Muscle layer of colon (tissue), 2 donors: ENCODE measurements at regions not wholly inside any gene's neighbourhood (a gene's known extent, or its start where the extent isn't known, plus 50 kb on each side); places are given as distances from the start of the nearest gene placed in this dataset.

Source experiments
- H3K27ac ChIP-seq: one replicate; pipeline ENCODE4 v1.7.0; 2013; ENCODE audit warnings: low read depth, mild to moderate bottlenecking, low read length, moderate library complexity
- H3K27me3 ChIP-seq, 2 donors: one replicate each; pipeline ENCODE4 v1.7.0; 2013; ENCODE audit warnings: low read length in 2 of 2, mild to moderate bottlenecking in 2 of 2; ENCODE audit not compliant: insufficient read depth in 2 of 2, control insufficient read depth in 1 of 2
- H3K36me3 ChIP-seq: one replicate; pipeline ENCODE4 v1.7.0; 2013; ENCODE audit warnings: mild to moderate bottlenecking, low read length; ENCODE audit not compliant: insufficient read depth
- H3K4me1 ChIP-seq: one replicate; pipeline ENCODE4 v1.7.0; 2013; ENCODE audit warnings: mild to moderate bottlenecking, low read length; ENCODE audit not compliant: insufficient read depth
- H3K4me3 ChIP-seq, 2 donors: one replicate each; pipeline ENCODE4 v1.7.0; 2013; ENCODE audit warnings: low read length in 2 of 2, low read depth in 1 of 2, mild to moderate bottlenecking in 1 of 2, moderate library complexity in 1 of 2
- H3K9ac ChIP-seq: one replicate; pipeline ENCODE4 v1.7.0; 2013; ENCODE audit warnings: low read length
- H3K9me3 ChIP-seq: one replicate; pipeline ENCODE4 v1.7.0; 2013; ENCODE audit warnings: mild to moderate bottlenecking, low read length
- donor health status: abdominal sarcoma.
- donor health status: Adenocarcinoma of cecum.

GRCh38 chr12:115400011-115400410 lies 716.0 kb upstream of the TBX3 start:
- Histone ChIP-seq H3K27ac (no peak overlapping the region), H3K36me3 (no peaks in the 10 kb centered on the region)

GRCh38 chr12:115398311-115398781 lies 714.4 kb upstream of the TBX3 start:
- Histone ChIP-seq H3K27ac (no peak overlapping the region), H3K36me3 (no peaks in the 10 kb centered on the region), H3K27me3 (no peaks in the 10 kb centered on the region), H3K9me3 (no peaks in the 10 kb centered on the region), H3K4me1 (no peaks in the 10 kb centered on the region), H3K9ac (no peak overlapping the region), H3K4me3 (no peak overlapping the region)

More at GRCh38 chr12:115400011-115400410, 716.0 kb upstream of the TBX3 start:
- Histone ChIP-seq H3K4me1 (no peaks in the 10 kb centered on the region), H3K9ac (no peak overlapping the region), H3K9me3 (no peaks in the 10 kb centered on the region), H3K27me3 (no peaks in the 10 kb centered on the region), H3K4me3 (no peak overlapping the region)

- Histone ChIP-seq H3K4me1 (no peaks in the 10 kb centered on the region), H3K27ac (no peak overlapping the region)
These were observed 712.6 kb upstream of the TBX3 start for GRCh38 chr12:115396567-115396966.

GRCh38 chr12:115394496-115395220 lies 710.7 kb upstream of the TBX3 start:
- no peaks in the 10 kb centered on the region for H3K4me1 ChIP-seq
- no peak overlapping the region for H3K9ac ChIP-seq
- H3K36me3 ChIP-seq = no peaks in the 10 kb centered on the region
- no peaks in the 10 kb centered on the region for H3K27me3 ChIP-seq
- no peak overlapping the region for H3K27ac ChIP-seq
- no peak overlapping the region for H3K4me3 ChIP-seq
- H3K9me3 ChIP-seq = no peaks in the 10 kb centered on the region

More at GRCh38 chr12:115396567-115396966, 712.6 kb upstream of the TBX3 start:
- no peaks in the 10 kb centered on the region for H3K36me3 ChIP-seq
- H3K9me3 ChIP-seq = no peaks in the 10 kb centered on the region
- no peak overlapping the region for H3K4me3 ChIP-seq
- H3K27me3 ChIP-seq = no peaks in the 10 kb centered on the region
- H3K9ac ChIP-seq = no peak overlapping the region

- Histone ChIP-seq H3K9ac (no peak overlapping the region), H3K4me1 (no peaks in the 10 kb centered on the region), H3K9me3 (no peaks in the 10 kb centered on the region), H3K27me3 (no peaks in the 10 kb centered on the region), H3K27ac (no peak overlapping the region), H3K36me3 (no peaks in the 10 kb centered on the region), H3K4me3 (no peak overlapping the region)
These were observed 704.2 kb upstream of the TBX3 start for GRCh38 chr12:115388139-115388538.

- Histone ChIP-seq H3K4me3 (no peak overlapping the region), H3K4me1 (no peaks in the 10 kb centered on the region), H3K9me3 (no peaks in the 10 kb centered on the region), H3K27ac (no peak overlapping the region), H3K27me3 (no peaks in the 10 kb centered on the region), H3K36me3 (no peaks in the 10 kb centered on the region), H3K9ac (no peak overlapping the region)
These were observed 703.5 kb upstream of the TBX3 start for GRCh38 chr12:115387467-115387901.

GRCh38 chr12:115386946-115387345 lies 703.0 kb upstream of the TBX3 start:
- Histone ChIP-seq H3K9ac (no peak overlapping the region), H3K27ac (no peak overlapping the region), H3K36me3 (no peaks in the 10 kb centered on the region), H3K4me1 (no peaks in the 10 kb centered on the region), H3K4me3 (no peak overlapping the region), H3K9me3 (no peaks in the 10 kb centered on the region), H3K27me3 (no peaks in the 10 kb centered on the region)

- H3K9me3 ChIP-seq = no peaks in the 10 kb centered on the region
- H3K36me3 ChIP-seq = no peaks in the 10 kb centered on the region
- H3K4me1 ChIP-seq = no peaks in the 10 kb centered on the region
- no peak overlapping the region for H3K4me3 ChIP-seq
- no peaks in the 10 kb centered on the region for H3K27me3 ChIP-seq
- H3K27ac ChIP-seq = no peak overlapping the region
- H3K9ac ChIP-seq = no peak overlapping the region
These were observed 701.2 kb upstream of the TBX3 start for GRCh38 chr12:115385141-115385540.

- Histone ChIP-seq H3K4me1 (no peaks in the 10 kb centered on the region), H3K27ac (no peak overlapping the region), H3K9me3 (no peaks in the 10 kb centered on the region), H3K4me3 (no peak overlapping the region), H3K27me3 (no peaks in the 10 kb centered on the region), H3K36me3 (no peaks in the 10 kb centered on the region), H3K9ac (no peak overlapping the region)
These were observed 700.4 kb upstream of the TBX3 start for GRCh38 chr12:115384391-115384790.

- Histone ChIP-seq H3K9me3 (no peaks in the 10 kb centered on the region), H3K9ac (no peak overlapping the region), H3K27me3 (no peaks in the 10 kb centered on the region), H3K36me3 (no peaks in the 10 kb centered on the region), H3K4me3 (no peak overlapping the region), H3K4me1 (no peaks in the 10 kb centered on the region), H3K27ac (no peak overlapping the region)
These were observed 699.7 kb upstream of the TBX3 start for GRCh38 chr12:115383668-115384067.

GRCh38 chr12:115382681-115383080 lies 698.7 kb upstream of the TBX3 start:
- H3K27me3 ChIP-seq = no peaks in the 10 kb centered on the region
- no peak overlapping the region for H3K27ac ChIP-seq
- no peak overlapping the region for H3K4me3 ChIP-seq
- no peaks in the 10 kb centered on the region for H3K9me3 ChIP-seq
- H3K4me1 ChIP-seq = no peaks in the 10 kb centered on the region
- no peaks in the 10 kb centered on the region for H3K36me3 ChIP-seq
- H3K9ac ChIP-seq = no peak overlapping the region

GRCh38 chr12:115380546-115381120 lies 696.7 kb upstream of the TBX3 start:
- no peak overlapping the region for H3K9ac ChIP-seq
- H3K27ac ChIP-seq = no peak overlapping the region
- H3K4me1 ChIP-seq = no peaks in the 10 kb centered on the region
- no peaks in the 10 kb centered on the region for H3K27me3 ChIP-seq
- no peak overlapping the region for H3K4me3 ChIP-seq
- no peaks in the 10 kb centered on the region for H3K9me3 ChIP-seq
- no peaks in the 10 kb centered on the region for H3K36me3 ChIP-seq
